ENCODE measurements at regions not wholly inside any gene's neighbourhood (a gene's known extent, or its start where the extent isn't known, plus 50 kb on each side); places are given as distances from the start of the nearest gene placed in this dataset.

DNA sequence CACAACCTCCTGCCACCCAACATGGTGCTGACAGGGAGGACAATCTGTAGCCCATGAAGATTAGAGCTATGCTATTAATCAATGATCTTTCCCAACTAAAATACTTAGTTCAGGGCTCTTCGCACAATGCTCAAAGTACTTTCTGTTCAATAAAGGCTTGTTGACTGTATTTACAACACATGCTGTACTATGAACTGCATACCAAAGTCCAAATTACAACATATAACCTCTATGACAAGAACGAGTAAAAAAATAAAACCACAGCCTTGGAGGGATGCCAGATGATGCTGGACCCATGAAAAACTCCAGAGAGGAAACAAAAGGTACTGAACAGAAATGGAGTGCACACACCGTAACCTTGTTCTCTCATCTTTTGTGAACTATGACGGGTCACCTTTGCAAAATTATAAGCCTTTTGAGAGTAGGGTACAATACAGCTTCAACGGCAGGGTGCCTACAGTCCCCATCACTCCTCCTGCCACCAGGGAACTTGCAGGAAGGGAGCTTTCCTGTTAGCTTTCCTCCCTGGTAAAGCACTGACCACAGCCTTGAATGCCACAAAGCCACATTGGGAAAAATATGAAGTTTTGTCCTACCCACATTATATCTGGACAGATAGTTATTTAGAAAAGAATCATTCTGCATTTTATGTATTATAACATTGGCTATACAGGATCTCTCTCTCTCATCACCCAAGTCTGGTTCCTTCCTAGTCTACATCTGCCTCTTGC lies 175.6 kb downstream of the NRIP1 start:
- Histone ChIP-seq H3K9me2 (ENCODE audit: insufficient read depth) (no peaks in the 10 kb centered on the region), H2AFZ (no peak overlapping the region), H3F3A (ENCODE audit: insufficient read depth, low read depth) (no peaks in the 10 kb centered on the region), H3K4me2 (no peak overlapping the region), H3K4me3 (no peak overlapping the region), H3K79me2 (ENCODE audit: low read depth) (no peaks in the 10 kb centered on the region), H3K27me3 (ENCODE audit: insufficient read depth, low read depth) (no peaks in the 10 kb centered on the region), H3K4me1 (replicated peaks; ENCODE audit: insufficient read depth) (peaks cover 9% of the 10 kb centered on the region), H4K20me1 (ENCODE audit: insufficient read depth) (no peaks in the 10 kb centered on the region), H3K27ac (no peak overlapping the region), H3K9me3 (ENCODE audit: insufficient read depth, low read depth) (0 out of 2 replicates have a peak, but pooled peaks cover 6% of the 10 kb centered on the region), H3K36me3 (ENCODE audit: low read depth) (no peaks in the 10 kb centered on the region)
- BruUV-seq (replicated peaks): no TSS peak
- POLR2A ChIA-PET (ENCODE audit: unreplicated experiment): no interaction called here
- intact Hi-C loops (cut with micrococcal nuclease; ENCODE audit: unreplicated experiment): no loop called here
- no peak for DNase-seq
- CTCF ChIA-PET: no interaction called here
- TF ChIP-seq EZH2 (IDR thresholded peaks at IDR 0.05; ENCODE audit: low read depth): no peak
- TF ChIP-seq, protein P1, sequence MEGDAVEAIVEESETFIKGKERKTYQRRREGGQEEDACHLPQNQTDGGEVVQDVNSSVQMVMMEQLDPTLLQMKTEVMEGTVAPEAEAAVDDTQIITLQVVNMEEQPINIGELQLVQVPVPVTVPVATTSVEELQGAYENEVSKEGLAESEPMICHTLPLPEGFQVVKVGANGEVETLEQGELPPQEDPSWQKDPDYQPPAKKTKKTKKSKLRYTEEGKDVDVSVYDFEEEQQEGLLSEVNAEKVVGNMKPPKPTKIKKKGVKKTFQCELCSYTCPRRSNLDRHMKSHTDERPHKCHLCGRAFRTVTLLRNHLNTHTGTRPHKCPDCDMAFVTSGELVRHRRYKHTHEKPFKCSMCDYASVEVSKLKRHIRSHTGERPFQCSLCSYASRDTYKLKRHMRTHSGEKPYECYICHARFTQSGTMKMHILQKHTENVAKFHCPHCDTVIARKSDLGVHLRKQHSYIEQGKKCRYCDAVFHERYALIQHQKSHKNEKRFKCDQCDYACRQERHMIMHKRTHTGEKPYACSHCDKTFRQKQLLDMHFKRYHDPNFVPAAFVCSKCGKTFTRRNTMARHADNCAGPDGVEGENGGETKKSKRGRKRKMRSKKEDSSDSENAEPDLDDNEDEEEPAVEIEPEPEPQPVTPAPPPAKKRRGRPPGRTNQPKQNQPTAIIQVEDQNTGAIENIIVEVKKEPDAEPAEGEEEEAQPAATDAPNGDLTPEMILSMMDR (conservative IDR thresholded peaks at IDR 0.05): no peak

DNA sequence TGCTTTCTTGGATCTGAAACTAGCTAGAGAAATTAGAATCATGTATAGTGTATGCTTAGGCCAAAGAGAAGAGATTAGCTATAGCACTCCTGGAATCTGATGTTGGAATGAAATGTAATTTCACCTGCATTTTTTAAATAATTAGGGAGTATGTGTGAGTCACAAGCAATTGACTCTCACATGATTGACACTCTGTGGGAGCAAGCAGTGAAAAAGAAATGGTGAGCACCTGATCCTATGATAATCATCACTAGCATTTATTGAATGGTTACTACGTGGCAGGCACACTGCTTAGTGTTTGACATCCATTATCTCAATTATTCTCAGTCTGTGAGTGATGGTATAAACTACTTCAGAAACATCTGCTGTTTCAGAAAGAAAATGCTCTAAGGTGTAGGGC lies 176.6 kb downstream of the NRIP1 start:
- H3K4me3 ChIP-seq: no peak overlapping the region
- 0 out of 2 replicates have a peak, but pooled peaks cover 2% of the 10 kb centered on the region for H3K79me2 ChIP-seq (ENCODE audit: low read depth)
- no peaks in the 10 kb centered on the region for H3K36me3 ChIP-seq (ENCODE audit: low read depth)
- H4K20me1 ChIP-seq (ENCODE audit: insufficient read depth): no peaks in the 10 kb centered on the region
- POLR2A ChIA-PET (ENCODE audit: unreplicated experiment): interaction anchor here (0.7 kb wide), 1 partner anchor 23 kb away, joined by 8 read pairs; no protein-coding TSS in a partner anchor
- no peak overlapping the region for H3K27ac ChIP-seq
- intact Hi-C loops (cut with micrococcal nuclease; ENCODE audit: unreplicated experiment): no loop called here
- H3K4me1 ChIP-seq (replicated peaks; ENCODE audit: insufficient read depth): peaks cover 9% of the 10 kb centered on the region
- no peaks in the 10 kb centered on the region for H3F3A ChIP-seq (ENCODE audit: insufficient read depth, low read depth)
- DNase-seq: no peak
- no peaks in the 10 kb centered on the region for H3K27me3 ChIP-seq (ENCODE audit: insufficient read depth, low read depth)
- BruUV-seq (replicated peaks): no TSS peak
- 0 out of 2 replicates have a peak, but pooled peaks cover 2% of the 10 kb centered on the region for H3K9me3 ChIP-seq (ENCODE audit: insufficient read depth, low read depth)
- CTCF ChIA-PET: no interaction called here
- H3K9me2 ChIP-seq (ENCODE audit: insufficient read depth): no peaks in the 10 kb centered on the region
- TF ChIP-seq, protein P1 (conservative IDR thresholded peaks at IDR 0.05): no peak
- no peak for TF ChIP-seq EZH2 (IDR thresholded peaks at IDR 0.05; ENCODE audit: low read depth)
- no peak overlapping the region for H3K4me2 ChIP-seq
- no peak overlapping the region for H2AFZ ChIP-seq

DNA sequence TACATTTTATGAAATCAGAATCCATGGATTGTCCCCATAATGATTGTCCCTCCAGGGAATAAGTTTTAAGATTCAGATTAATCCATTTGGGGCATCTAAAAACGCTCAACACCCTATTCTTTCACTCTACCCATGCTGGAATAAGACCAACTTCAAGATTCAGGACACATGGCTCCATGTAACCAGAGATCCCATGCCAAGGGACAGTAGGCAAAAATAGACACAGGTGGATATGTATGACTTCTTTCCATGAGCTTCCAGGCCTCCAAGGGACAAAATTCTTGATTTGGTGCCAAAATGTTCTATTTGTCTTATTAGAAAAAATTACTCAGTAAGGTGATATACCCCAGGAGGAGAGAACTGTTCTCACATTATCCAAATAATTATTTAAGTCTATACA lies 178.8 kb downstream of the NRIP1 start:
- BruUV-seq (replicated peaks): no TSS peak
- CTCF ChIA-PET: interaction anchor here (0.6 kb wide), 1 partner anchor 24 kb away, joined by 3 read pairs; no protein-coding TSS in a partner anchor

More for the DNA sequence above, 178.8 kb downstream of the NRIP1 start:
- Histone ChIP-seq H2AFZ (no peak overlapping the region), H3K27ac (no peak overlapping the region), H4K20me1 (ENCODE audit: insufficient read depth) (no peaks in the 10 kb centered on the region), H3K4me3 (no peak overlapping the region), H3F3A (ENCODE audit: insufficient read depth, low read depth) (peaks cover 3% of the 10 kb centered on the region; the same call in 1 of the 2 replicates), H3K4me1 (replicated peaks; ENCODE audit: insufficient read depth) (peaks cover 23% of the 10 kb centered on the region), H3K79me2 (ENCODE audit: low read depth) (peaks cover 12% of the 10 kb centered on the region; the same call in 1 of the 2 replicates), H3K27me3 (ENCODE audit: insufficient read depth, low read depth) (no peaks in the 10 kb centered on the region), H3K9me3 (ENCODE audit: insufficient read depth, low read depth) (0 out of 2 replicates have a peak, but pooled peaks cover 5% of the 10 kb centered on the region), H3K36me3 (ENCODE audit: low read depth) (no peaks in the 10 kb centered on the region), H3K4me2 (no peak overlapping the region), H3K9me2 (ENCODE audit: insufficient read depth) (no peaks in the 10 kb centered on the region)
- intact Hi-C loops (cut with micrococcal nuclease; ENCODE audit: unreplicated experiment): no loop called here
- no peak for TF ChIP-seq EZH2 (IDR thresholded peaks at IDR 0.05; ENCODE audit: low read depth)
- TF ChIP-seq, protein P1 (conservative IDR thresholded peaks at IDR 0.05): no peak
- DNase-seq: no peak
- POLR2A ChIA-PET (ENCODE audit: unreplicated experiment): no interaction called here
